G401 (cell line): ENCODE measurements at regions not wholly inside any gene's neighbourhood (a gene's known extent, or its start where the extent isn't known, plus 50 kb on each side); places are given as distances from the start of the nearest gene placed in this dataset.

Experiments used
- DNase-seq: peaks from one replicate; pipeline ENCODE4 v3.0.0-alpha.2; 2015; ENCODE audit warnings: low spot score
- in situ Hi-C: cut with HindIII; loops from 2 replicates; pipeline ENCODE4 v1.10.0; 2016; ENCODE audit warnings: low sequenced_read_pairs, mixed read lengths

DNA sequence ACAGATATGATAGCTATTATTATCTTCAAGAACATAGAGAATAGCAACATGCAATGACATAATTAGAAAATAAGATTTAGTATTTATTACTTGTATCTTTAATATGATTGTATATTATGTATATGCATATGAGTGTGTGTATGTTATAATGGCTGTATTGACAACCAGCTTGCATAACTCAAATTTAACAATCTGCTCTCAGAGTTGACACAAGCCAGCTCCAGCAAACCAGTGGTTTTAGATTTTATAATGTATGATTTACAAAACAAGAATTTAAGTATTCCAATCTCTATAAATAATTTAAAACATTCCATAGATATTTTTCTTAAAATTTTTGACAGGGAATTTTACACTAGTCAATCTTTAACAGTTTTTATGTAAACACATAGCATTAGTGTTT is 935.9 kb upstream of the EPHA5 start:
- no peak for DNase-seq
- in situ Hi-C loops = no loop called here

DNA sequence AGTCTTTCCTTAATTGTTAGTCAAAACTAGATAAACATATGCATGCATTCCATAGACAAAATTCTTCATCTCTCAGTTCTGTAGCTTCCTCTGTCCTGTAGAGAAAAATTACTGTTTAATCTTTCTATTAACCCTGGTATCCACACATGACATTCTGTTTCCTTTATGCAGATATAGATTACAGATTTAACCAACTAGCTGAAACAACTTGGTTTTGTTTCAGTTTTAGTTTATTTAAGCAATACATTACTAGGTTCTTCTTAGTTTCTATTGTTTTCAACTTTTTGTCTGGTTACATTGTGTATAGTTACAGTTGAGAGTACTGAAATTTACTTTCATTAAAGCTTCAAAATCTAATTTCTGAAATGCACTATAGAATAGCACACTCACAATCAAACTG is 933.9 kb upstream of the EPHA5 start:
- in situ Hi-C loops = no loop called here
- DNase-seq = no peak

DNA sequence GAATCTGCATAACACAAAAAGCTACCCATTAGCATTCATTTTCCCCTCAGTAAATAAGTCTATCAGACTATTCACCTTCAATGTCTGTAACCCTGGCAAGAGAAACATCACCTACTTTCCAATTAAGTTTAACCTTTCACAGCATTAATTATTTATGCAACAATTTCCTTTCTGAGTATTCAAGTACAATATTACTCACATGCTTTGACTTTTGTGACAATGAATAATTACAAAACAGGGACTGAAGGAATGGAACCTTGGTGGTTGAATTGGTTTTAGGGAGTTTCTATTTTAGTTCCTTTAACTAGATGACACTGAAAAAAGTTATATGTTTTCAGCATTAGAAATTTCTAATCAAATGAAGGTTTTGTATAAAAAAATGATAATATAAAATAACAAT is 932.3 kb upstream of the EPHA5 start:
- in situ Hi-C loops = no loop called here

DNA sequence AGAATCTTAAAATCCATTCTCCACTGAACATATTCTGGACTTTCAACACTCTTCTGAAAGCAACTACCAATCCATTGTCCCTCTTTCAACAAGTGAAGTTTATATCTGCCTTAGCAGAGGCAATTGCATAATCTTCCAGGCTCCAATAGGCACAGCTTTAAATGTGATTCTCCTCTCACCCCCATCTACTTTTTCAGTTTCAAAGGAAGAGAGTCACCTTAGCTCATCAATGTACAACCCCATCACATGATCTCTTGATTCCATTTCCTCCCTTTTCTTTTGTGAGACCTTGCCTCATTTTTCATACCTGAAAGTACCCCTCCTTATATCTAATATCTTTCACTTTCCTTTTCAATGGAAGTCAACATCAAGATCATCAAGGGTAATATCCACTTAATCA is 921.7 kb upstream of the EPHA5 start:
- DNase-seq = no peak
- in situ Hi-C loops = no loop called here

More for the DNA sequence above, 932.3 kb upstream of the EPHA5 start:
- no peak for DNase-seq

DNA sequence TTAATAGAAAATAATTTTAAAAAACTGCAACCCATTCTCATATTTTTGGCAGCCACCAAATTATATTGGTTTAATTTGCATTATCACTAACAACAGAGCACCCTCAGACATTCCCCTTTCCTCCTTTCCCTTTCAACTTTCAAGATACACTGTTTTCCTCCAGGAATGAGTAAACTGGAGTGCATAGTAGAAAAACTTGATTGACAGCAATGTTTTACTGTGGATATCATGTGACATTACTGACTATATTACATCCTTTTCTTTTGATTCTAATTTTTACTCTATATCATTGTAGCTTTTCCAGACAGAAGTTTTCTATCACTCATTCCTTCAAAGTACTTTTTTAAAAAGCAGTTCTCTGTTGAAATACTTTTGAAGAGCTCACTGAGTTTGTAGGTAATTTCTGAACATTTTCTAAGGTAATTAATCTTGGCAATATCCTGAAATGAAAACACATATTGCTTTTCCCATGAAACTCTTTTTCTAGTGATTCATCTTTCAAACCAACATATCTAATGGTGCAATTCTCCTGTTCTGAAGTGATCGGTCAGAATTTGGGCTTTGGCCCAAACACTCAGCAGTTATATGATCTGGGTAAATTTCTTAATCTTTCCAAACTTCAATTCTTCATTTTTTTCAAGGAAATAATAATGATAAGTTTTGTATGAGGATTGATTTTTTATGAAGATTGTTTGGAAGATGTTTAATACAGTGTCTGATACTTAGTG is 920.4 kb upstream of the EPHA5 start:
- in situ Hi-C loops = no loop called here
- DNase-seq = no peak

DNA sequence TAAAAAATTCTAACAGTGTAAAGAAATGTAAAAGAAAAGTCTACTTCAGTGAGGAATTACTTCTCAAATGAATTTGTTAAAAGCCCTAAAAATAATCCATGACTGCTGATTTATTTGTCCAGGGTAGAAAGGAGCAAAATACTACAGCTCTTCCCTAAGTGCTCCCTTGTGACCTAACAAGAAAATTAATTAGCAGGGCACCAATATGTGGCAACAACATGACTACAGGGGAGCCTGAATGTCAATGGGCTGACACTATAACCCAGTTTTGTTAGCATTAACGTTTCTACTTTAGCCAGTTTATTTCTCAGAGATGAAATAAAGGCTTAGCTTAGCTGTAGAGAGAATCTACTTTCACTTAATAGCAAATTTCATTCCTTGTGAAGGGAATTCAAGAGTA is 918.9 kb upstream of the EPHA5 start:
- in situ Hi-C loops = no loop called here

DNA sequence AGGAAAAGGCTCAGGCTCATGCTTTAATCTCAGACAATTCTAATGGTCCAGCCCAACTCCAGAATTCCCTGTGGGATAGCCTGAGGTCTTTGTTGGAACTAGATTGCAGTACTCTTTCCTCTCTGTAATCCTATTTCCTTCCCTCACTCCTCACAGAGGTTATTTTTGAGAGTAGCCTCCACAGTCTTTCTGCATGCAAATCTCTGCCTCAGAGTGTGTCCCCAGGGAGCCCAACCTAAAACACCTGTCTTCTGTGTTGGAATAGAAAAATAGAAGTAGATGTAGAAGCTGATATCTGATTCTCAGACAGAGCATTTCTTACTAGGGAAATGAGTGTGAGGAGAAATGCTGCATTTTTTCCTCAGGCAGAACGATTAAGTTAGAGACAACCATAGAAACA is 915.5 kb upstream of the EPHA5 start:
- DNase-seq = no peak
- in situ Hi-C loops = no loop called here

More for the DNA sequence above, 918.9 kb upstream of the EPHA5 start:
- DNase-seq = no peak

GRCh38 chr4:66577922-66578321 is 907.6 kb upstream of the EPHA5 start:
- in situ Hi-C loops = no loop called here
- DNase-seq = no peak

DNA sequence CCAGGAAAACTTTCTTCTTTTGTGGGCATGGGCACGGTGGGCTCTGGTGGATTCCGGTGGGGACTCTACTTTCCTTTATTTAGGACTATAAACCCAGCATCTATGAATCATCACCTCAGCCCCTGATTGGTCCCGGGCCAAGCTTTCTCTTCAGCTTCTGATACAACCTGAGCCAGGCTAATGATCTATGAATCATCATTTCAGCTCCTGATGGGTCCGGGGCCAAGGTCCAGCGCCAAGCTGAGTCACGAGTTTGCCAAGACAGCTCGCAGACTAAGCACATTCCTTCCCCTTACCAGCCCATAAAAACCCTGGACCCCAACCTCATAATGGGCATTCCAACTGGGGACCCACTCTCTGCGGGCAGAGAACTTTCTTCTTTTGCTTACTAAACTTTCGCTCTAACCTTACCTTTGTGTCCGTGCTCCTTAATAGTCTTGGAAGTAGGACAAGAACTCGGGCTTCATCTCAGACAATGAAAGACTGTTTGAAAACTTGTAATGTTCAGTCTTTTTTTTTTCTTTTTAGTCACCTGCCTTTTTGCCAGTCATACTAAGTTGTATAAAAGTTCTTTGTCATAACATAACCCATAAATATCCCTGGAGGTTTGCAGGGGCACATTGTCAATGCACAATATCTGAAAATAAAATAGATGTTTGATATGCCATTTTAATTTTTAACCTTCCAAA is 904.9 kb upstream of the EPHA5 start:
- in situ Hi-C loops = no loop called here
- DNase-seq = no peak

GRCh38 chr4:66574145-66574978 is 904.1 kb upstream of the EPHA5 start:
- in situ Hi-C loops = no loop called here
- no peak for DNase-seq

- DNase-seq = no peak
- in situ Hi-C loops = no loop called here
Observed at GRCh38 chr4:66572949-66573348, 902.7 kb upstream of the EPHA5 start.

DNA sequence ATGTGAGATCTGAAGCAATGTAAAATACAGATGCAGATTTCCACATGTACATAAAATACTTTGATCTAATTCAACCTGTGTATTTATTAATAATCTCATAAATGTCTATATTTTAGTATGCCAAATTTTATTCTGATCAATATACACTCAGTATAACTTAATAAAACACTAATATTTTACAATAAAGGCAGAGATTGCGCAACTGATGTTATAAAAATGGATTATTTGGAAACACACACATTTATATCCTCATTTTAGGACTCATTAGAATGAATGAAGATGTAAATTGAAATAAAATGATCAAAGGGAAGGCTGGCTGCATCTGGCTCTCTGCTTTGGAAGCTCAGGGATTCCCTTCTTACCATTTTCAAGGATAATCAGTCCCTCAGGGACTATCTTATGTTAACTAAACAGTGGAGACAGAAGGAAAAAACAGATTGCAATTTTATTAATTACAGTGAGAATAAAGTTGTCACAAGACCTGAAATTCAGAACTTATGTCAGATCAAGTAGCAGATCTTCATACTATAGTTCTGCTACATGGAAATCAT is 900.9 kb upstream of the EPHA5 start:
- DNase-seq = no peak
- in situ Hi-C loops = no loop called here

DNA sequence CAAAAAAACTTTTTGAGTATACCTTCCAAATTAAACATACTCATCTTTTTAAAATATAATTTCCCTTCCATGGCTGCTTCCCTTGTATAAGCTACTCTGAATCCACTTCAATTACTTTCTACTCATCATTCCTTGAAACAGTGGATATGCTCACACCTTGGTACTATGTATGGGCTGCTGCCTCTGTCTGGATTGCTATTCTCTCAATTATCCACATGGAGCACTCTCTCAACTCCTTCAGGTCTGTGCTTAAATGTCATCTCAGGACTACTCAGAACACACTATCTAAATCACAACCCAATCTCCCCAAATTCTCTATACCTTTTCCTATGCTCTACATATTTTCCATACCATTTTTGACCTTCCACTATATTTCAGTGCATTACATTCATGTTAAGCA is 898.9 kb upstream of the EPHA5 start:
- in situ Hi-C loops = no loop called here
- no peak for DNase-seq

GRCh38 chr4:66568431-66568830 is 898.1 kb upstream of the EPHA5 start:
- in situ Hi-C loops = no loop called here
- no peak for DNase-seq

DNA sequence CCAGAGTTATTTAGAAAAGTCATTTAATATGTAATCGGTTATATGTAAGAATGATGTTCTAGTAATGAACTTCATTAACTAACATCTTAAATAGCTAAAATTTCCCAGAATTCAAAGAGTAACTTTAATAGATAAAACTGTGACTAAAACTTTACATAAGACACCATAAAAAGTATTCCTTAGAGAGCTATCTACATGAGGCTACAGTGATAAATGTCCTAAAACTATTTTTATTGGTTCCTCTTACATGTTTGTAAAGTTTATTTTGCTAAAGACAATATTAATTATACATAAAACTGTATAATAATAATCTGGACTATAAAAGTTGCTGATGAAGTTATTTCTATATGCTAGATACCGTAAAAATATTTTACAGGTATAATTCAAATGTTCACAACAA is 897.7 kb upstream of the EPHA5 start:
- no peak for DNase-seq
- in situ Hi-C loops = no loop called here

DNA sequence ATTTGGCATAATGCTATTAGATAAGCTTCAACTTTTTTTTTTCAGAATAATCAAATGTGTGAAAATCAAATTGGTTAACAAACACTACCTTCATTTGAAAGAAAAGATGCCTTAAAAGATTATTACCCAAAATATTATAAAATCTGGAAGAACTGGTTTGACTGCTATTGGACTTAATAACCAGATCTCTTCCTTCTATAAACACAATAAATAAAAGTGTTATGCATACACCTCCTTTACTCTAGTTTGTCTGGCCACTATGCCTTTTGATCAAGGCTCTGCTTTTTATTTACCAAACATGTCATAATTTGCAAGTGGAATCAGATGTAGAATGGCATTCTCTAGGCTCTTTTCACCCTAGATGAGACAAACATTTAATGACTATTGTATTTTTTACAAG is 897.3 kb upstream of the EPHA5 start:
- DNase-seq = no peak
- in situ Hi-C loops = no loop called here

- in situ Hi-C loops = no loop called here
- DNase-seq = no peak
Observed at GRCh38 chr4:66565801-66566200, 895.5 kb upstream of the EPHA5 start.

DNA sequence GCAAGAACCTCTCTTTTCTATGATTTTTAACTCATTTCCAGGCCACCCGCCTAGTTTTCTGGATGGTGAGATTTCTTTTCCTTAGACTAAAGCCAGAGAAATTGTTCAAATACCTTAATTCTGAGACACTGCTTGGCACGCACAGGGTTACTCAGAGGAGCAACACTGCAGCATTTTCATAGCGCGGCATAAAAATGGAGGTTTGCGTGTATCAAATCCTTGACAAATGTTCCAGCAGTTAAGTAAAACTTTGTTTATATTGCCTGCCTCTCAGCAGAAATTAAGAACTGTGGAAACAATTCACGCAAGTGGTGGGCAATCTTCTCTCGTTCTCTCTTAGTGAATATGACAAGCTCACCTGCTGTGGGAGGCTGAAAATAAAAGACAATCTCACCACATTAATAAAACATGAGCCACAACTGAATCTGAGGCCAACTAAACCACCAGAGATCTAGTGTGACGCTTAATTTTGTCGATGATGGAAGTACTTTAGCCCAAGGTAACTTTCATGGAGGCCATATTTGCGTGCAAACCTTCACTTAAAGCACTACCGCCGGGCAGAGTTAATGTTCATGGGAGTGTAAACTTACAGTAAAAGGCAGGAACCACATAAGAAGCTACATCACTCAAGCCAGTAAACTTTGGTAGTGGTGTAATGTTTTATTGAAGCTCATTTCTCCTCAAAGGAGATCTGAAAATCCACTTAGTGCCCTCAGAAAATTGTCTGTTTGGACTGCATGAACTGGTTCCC is 894.8 kb upstream of the EPHA5 start:
- in situ Hi-C loops = no loop called here
- no peak for DNase-seq

GRCh38 chr4:66562276-66562806 is 892.1 kb upstream of the EPHA5 start:
- in situ Hi-C loops = no loop called here
- DNase-seq = no peak
